ENCODE measurements at regions not wholly inside any gene's neighbourhood (a gene's known extent, or its start where the extent isn't known, plus 50 kb on each side); places are given as distances from the start of the nearest gene placed in this dataset.

DNA sequence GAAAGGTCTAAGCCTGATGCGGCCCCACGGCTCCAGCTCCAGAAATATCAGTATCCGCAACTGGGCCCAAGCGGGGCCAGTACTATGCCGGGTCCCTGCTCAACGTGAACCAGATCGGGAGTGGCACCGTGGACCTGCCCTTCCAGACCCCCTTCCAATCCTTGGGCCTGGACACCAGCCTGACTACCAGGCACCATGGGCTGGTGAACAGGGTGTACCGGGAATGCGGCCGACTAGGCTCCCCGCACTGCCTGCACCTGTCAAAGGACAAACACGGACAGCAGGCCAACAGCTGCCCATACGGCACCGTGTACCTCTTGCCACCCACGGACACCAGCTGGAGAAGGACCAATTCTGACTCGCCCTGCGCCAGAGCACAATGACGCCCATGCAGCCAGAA, 1196.9 kb upstream of the CHAC2 start:
- H3K9me3 ChIP-seq (ENCODE audit: control extremely low read depth in 1 of 5, control insufficient read depth in 4 of 5, insufficient read depth in 2 of 5, low read depth in 1 of 5, low read length in 4 of 5), result peaks cover 1 to 8% (median 6%) of the 10 kb centered on the region in 5 experiments
- 97% methylated on average over 19 of the region's 19 CpGs for WGBS (ENCODE audit: insufficient coverage)
- ChIA-PET POLR2A (no interaction called here), CTCF (no interaction called here)
- H3K36me3 ChIP-seq (ENCODE audit: control insufficient read depth in 4 of 4, insufficient read depth in 4 of 4, low read length in 3 of 4), result no peaks in the 10 kb centered on the region
- no peak for DNase-seq
- no peak overlapping the region for H3K4me3 ChIP-seq (ENCODE audit: control insufficient read depth in 1 of 7, extremely low read depth in 1 of 7, insufficient read depth in 4 of 7, low read depth in 2 of 7, low read length in 6 of 7)
- H3K27ac ChIP-seq (ENCODE audit: insufficient read depth in 1 of 2, low read depth in 1 of 2, low read length in 2 of 2, poor library complexity in 1 of 2, severe bottlenecking in 2 of 2), result no peak overlapping the region
- H3K4me1 ChIP-seq (ENCODE audit: control extremely low read depth in 1 of 4, control insufficient read depth in 4 of 4, insufficient read depth in 4 of 4, low read length in 3 of 4), result no peaks in the 10 kb centered on the region
- no peaks in the 10 kb centered on the region for H3K27me3 ChIP-seq (replicated peaks in 2 of 5; ENCODE audit: control insufficient read depth in 4 of 5, insufficient read depth in 5 of 5, low read length in 4 of 5)

DNA sequence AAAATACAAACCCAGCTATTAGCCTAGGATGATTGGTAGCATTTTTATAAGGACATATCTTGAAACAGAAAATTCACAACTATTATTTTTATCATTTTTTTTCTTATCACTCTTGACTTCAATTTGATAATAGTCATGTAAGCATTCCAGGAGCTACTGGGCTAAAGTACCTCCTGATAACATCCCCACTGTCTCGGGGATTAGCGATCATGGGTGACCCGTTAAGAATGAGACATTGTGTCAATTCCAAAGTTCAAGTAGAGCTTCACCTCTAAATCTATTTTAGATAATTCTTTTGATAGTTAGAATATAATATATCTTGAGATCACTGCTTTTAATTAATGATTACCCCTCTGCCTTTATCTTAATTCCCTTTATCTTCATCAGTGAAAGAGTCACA, 1204.5 kb upstream of the CHAC2 start:
- Histone ChIP-seq H3K4me1 (ENCODE audit: control extremely low read depth in 1 of 4, control insufficient read depth in 4 of 4, insufficient read depth in 4 of 4, low read length in 3 of 4) (no peaks in the 10 kb centered on the region), H3K27ac (ENCODE audit: insufficient read depth in 1 of 2, low read depth in 1 of 2, low read length in 2 of 2, poor library complexity in 1 of 2, severe bottlenecking in 2 of 2) (no peak overlapping the region), H3K27me3 (replicated peaks in 2 of 5; ENCODE audit: control insufficient read depth in 4 of 5, insufficient read depth in 5 of 5, low read length in 4 of 5) (no peaks in the 10 kb centered on the region), H3K36me3 (ENCODE audit: control insufficient read depth in 4 of 4, insufficient read depth in 4 of 4, low read length in 3 of 4) (no peaks in the 10 kb centered on the region), H3K4me3 (ENCODE audit: control insufficient read depth in 1 of 7, extremely low read depth in 1 of 7, insufficient read depth in 4 of 7, low read depth in 2 of 7, low read length in 6 of 7) (no peak overlapping the region), H3K9me3 (ENCODE audit: control extremely low read depth in 1 of 5, control insufficient read depth in 4 of 5, insufficient read depth in 2 of 5, low read depth in 1 of 5, low read length in 4 of 5) (no peaks in the 10 kb centered on the region)
- DNase-seq, result no peak
- CTCF ChIA-PET, result no interaction called here
- WGBS (ENCODE audit: insufficient coverage), result no CpG with 5 or more reads among the region's 3 CpGs
- POLR2A ChIA-PET, result no interaction called here

DNA sequence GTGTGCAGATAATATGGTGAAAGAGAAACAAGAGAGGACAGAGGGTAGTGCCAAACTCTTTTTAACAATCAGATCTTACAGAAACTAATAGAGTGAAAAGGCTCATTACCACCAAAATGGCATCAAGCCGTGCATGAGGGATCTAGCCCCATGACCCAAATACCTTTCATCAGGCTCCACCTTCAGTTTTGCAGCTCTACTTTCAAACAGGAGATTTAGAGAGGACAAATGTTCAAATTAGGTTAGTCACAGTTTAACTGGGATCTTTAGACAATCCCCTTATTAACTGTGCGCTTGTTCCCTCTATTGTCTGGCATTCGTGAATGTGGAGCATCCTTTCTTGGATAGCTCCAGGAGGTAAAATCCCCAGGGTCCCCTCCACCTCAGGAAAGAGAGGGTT, 1209.3 kb upstream of the CHAC2 start:
- ChIA-PET POLR2A (no interaction called here), CTCF (no interaction called here)
- Histone ChIP-seq H3K27me3 (replicated peaks in 2 of 5; ENCODE audit: control insufficient read depth in 4 of 5, insufficient read depth in 5 of 5, low read length in 4 of 5) (no peaks in the 10 kb centered on the region), H3K27ac (ENCODE audit: insufficient read depth in 1 of 2, low read depth in 1 of 2, low read length in 2 of 2, poor library complexity in 1 of 2, severe bottlenecking in 2 of 2) (no peak overlapping the region), H3K9me3 (ENCODE audit: control extremely low read depth in 1 of 5, control insufficient read depth in 4 of 5, insufficient read depth in 2 of 5, low read depth in 1 of 5, low read length in 4 of 5) (no peaks in the 10 kb centered on the region), H3K4me1 (ENCODE audit: control extremely low read depth in 1 of 4, control insufficient read depth in 4 of 4, insufficient read depth in 4 of 4, low read length in 3 of 4) (no peaks in the 10 kb centered on the region), H3K4me3 (ENCODE audit: control insufficient read depth in 1 of 7, extremely low read depth in 1 of 7, insufficient read depth in 4 of 7, low read depth in 2 of 7, low read length in 6 of 7) (no peak overlapping the region), H3K36me3 (ENCODE audit: control insufficient read depth in 4 of 4, insufficient read depth in 4 of 4, low read length in 3 of 4) (no peaks in the 10 kb centered on the region)
- 95% methylated on average over 2 of the region's 3 CpGs for WGBS (ENCODE audit: insufficient coverage)
- DNase-seq, result no peak

DNA sequence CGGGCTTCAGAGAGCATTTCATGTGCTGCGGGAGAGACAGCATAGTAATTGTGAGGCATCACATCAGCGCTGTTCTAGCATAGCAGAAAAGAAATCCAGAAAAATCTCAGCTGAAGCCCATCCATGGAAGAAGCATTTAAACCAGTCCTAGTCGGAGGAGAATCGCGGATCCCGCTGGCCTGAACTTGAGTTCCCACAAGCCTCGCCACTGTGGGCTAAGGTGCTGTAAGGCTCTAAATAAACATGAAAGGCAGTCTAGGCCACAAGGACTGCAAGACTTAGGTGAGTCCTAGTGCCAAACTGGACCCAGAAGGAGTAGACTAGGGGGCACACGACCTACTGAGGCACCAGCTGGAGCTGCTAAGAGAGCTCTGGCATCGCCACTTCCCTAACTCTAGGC, 1225.3 kb upstream of the CHAC2 start:
- no peak overlapping the region for H3K4me3 ChIP-seq (ENCODE audit: control insufficient read depth in 1 of 7, extremely low read depth in 1 of 7, insufficient read depth in 4 of 7, low read depth in 2 of 7, low read length in 6 of 7)
- ChIA-PET POLR2A (no interaction called here), CTCF (no interaction called here)
- H3K27me3 ChIP-seq (replicated peaks in 2 of 5; ENCODE audit: control insufficient read depth in 4 of 5, insufficient read depth in 5 of 5, low read length in 4 of 5), result no peaks in the 10 kb centered on the region
- WGBS (ENCODE audit: insufficient coverage), result 95% methylated on average over 10 of the region's 10 CpGs
- DNase-seq, result no peak
- H3K36me3 ChIP-seq (ENCODE audit: control insufficient read depth in 4 of 4, insufficient read depth in 4 of 4, low read length in 3 of 4), result no peaks in the 10 kb centered on the region
- H3K4me1 ChIP-seq (ENCODE audit: control extremely low read depth in 1 of 4, control insufficient read depth in 4 of 4, insufficient read depth in 4 of 4, low read length in 3 of 4), result no peaks in the 10 kb centered on the region
- H3K27ac ChIP-seq (ENCODE audit: insufficient read depth in 1 of 2, low read depth in 1 of 2, low read length in 2 of 2, poor library complexity in 1 of 2, severe bottlenecking in 2 of 2), result no peak overlapping the region
- peaks cover 0 to 9% (median 3%) of the 10 kb centered on the region in 5 experiments for H3K9me3 ChIP-seq (ENCODE audit: control extremely low read depth in 1 of 5, control insufficient read depth in 4 of 5, insufficient read depth in 2 of 5, low read depth in 1 of 5, low read length in 4 of 5)

DNA sequence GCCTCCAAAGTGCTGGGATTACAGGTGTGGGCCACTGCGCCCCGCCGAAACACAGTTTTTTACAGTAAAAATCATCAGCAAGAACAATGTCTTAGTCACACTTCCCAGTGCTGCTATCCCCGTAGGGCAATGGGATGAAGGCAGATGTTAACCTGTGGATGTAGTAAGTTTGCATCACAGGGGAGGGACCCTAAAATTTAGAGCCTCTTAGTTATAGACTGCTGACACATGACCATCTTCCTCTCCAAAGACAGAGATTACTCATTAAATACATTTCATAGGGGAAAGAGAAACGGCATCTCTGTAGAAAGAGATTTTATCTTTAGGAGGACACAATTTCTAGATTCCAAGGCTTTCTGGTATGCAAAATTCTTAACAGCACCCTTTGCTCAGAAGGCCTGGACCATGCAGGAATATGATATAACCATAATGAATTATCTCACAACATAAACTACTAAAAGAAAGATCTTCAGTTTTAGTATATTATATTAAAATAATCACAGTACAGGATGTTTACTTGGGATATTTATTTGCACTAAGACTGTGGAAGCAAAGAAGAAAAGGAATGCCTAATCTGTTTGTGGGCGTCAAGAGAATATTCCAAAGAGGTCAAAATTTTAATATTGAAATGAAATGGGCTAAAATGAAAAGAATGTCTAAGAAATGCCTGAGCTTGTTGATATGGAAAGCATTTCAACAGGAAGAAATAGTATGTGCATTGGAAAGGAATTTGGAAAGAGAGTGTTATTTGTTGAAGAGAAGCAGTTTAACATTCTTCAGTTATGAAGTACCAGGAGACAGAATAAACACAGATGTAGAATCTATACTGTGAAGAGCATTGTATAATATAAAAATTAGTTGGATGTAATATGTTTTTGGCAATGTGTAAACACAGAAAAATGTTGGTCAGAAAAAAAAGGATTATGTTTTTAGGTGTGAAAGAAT, 1228.3 kb upstream of the CHAC2 start:
- DNase-seq, result no peak
- H3K36me3 ChIP-seq (ENCODE audit: control insufficient read depth in 4 of 4, insufficient read depth in 4 of 4, low read length in 3 of 4), result no peaks in the 10 kb centered on the region
- POLR2A ChIA-PET, result no interaction called here
- WGBS (ENCODE audit: insufficient coverage), result 80% methylated on average over 1 of the region's 6 CpGs
- no peaks in the 10 kb centered on the region for H3K4me1 ChIP-seq (ENCODE audit: control extremely low read depth in 1 of 4, control insufficient read depth in 4 of 4, insufficient read depth in 4 of 4, low read length in 3 of 4)
- H3K27ac ChIP-seq (ENCODE audit: insufficient read depth in 1 of 2, low read depth in 1 of 2, low read length in 2 of 2, poor library complexity in 1 of 2, severe bottlenecking in 2 of 2), result no peak overlapping the region
- H3K27me3 ChIP-seq (replicated peaks in 2 of 5; ENCODE audit: control insufficient read depth in 4 of 5, insufficient read depth in 5 of 5, low read length in 4 of 5), result no peaks in the 10 kb centered on the region
- no peak overlapping the region for H3K4me3 ChIP-seq (ENCODE audit: control insufficient read depth in 1 of 7, extremely low read depth in 1 of 7, insufficient read depth in 4 of 7, low read depth in 2 of 7, low read length in 6 of 7)
- CTCF ChIA-PET, result no interaction called here
- no peaks in the 10 kb centered on the region for H3K9me3 ChIP-seq (ENCODE audit: control extremely low read depth in 1 of 5, control insufficient read depth in 4 of 5, insufficient read depth in 2 of 5, low read depth in 1 of 5, low read length in 4 of 5)

DNA sequence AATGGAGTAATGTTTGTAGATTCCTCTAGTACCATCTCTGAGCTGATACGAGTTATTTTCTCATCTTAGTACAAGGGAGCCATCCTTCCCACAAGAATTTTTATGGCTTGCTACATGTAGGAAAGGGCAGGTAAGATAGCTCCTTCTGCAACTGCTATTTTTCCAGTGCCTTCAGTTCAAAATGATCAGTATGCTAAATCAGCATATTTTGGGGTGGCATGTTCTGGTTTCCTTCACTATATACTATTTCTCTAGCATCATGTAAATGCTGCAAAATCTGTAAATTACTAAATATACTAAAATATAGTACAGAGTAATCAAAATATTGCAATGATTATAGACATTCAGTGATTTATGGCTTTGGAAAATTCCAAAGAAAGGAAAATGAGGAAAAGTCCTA, 1230.0 kb upstream of the CHAC2 start:
- CTCF ChIA-PET, result no interaction called here
- no peak overlapping the region for H3K4me3 ChIP-seq (ENCODE audit: control insufficient read depth in 1 of 7, extremely low read depth in 1 of 7, insufficient read depth in 4 of 7, low read depth in 2 of 7, low read length in 6 of 7)
- WGBS (ENCODE audit: insufficient coverage), result no CpG with 5 or more reads among the region's 1 CpG
- POLR2A ChIA-PET, result no interaction called here
- H3K4me1 ChIP-seq (ENCODE audit: control extremely low read depth in 1 of 4, control insufficient read depth in 4 of 4, insufficient read depth in 4 of 4, low read length in 3 of 4), result no peaks in the 10 kb centered on the region
- no peaks in the 10 kb centered on the region for H3K27me3 ChIP-seq (replicated peaks in 2 of 5; ENCODE audit: control insufficient read depth in 4 of 5, insufficient read depth in 5 of 5, low read length in 4 of 5)
- no peak overlapping the region for H3K27ac ChIP-seq (ENCODE audit: insufficient read depth in 1 of 2, low read depth in 1 of 2, low read length in 2 of 2, poor library complexity in 1 of 2, severe bottlenecking in 2 of 2)
- H3K36me3 ChIP-seq (ENCODE audit: control insufficient read depth in 4 of 4, insufficient read depth in 4 of 4, low read length in 3 of 4), result no peaks in the 10 kb centered on the region
- H3K9me3 ChIP-seq (ENCODE audit: control extremely low read depth in 1 of 5, control insufficient read depth in 4 of 5, insufficient read depth in 2 of 5, low read depth in 1 of 5, low read length in 4 of 5), result no peaks in the 10 kb centered on the region
- no peak for DNase-seq

DNA sequence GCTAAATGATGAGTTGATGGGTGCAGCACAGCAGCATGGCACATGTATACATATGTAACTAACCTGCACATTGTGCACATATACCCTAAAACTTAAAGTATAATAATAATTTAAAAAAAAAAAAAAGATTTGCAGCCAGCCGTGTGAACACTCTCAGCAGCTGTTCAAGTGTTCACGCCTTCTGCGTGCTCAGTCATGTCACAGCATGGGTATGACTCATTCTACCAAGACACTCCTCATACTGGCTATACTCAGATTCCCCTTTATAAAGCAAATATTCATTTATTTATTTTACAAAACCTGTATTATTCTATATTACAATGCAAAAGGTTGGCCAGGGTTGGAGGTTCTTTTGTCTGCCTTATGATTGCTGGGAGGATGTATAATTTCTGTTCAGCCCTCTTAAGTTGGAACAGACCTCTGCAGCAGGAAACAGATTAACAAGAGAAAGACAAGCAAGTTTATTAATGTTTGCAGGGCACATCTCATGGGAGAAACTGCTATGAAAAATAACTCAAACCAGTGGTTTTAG, 1230.6 kb upstream of the CHAC2 start:
- Histone ChIP-seq H3K36me3 (ENCODE audit: control insufficient read depth in 4 of 4, insufficient read depth in 4 of 4, low read length in 3 of 4) (no peaks in the 10 kb centered on the region), H3K4me1 (ENCODE audit: control extremely low read depth in 1 of 4, control insufficient read depth in 4 of 4, insufficient read depth in 4 of 4, low read length in 3 of 4) (no peaks in the 10 kb centered on the region), H3K27me3 (replicated peaks in 2 of 5; ENCODE audit: control insufficient read depth in 4 of 5, insufficient read depth in 5 of 5, low read length in 4 of 5) (no peaks in the 10 kb centered on the region), H3K4me3 (ENCODE audit: control insufficient read depth in 1 of 7, extremely low read depth in 1 of 7, insufficient read depth in 4 of 7, low read depth in 2 of 7, low read length in 6 of 7) (no peak overlapping the region), H3K9me3 (ENCODE audit: control extremely low read depth in 1 of 5, control insufficient read depth in 4 of 5, insufficient read depth in 2 of 5, low read depth in 1 of 5, low read length in 4 of 5) (no peaks in the 10 kb centered on the region), H3K27ac (ENCODE audit: insufficient read depth in 1 of 2, low read depth in 1 of 2, low read length in 2 of 2, poor library complexity in 1 of 2, severe bottlenecking in 2 of 2) (no peak overlapping the region)
- ChIA-PET CTCF (no interaction called here), POLR2A (no interaction called here)
- no CpG with 5 or more reads among the region's 3 CpGs for WGBS (ENCODE audit: insufficient coverage)
- no peak for DNase-seq

Data from common myeloid progenitor, CD34-positive (primary cell).